Neural cell (in vitro differentiated cells): ENCODE measurements at regions not wholly inside any gene's neighbourhood (a gene's known extent, or its start where the extent isn't known, plus 50 kb on each side); places are given as distances from the start of the nearest gene placed in this dataset.

ENCODE experiments used
- H2AFZ ChIP-seq: fragments of 200-600, 300-800 bp; sonication (generic), shearing (Covaris generic); 2 replicates; pipeline ENCODE4 v1.6.0; 2014; ENCODE audit warnings: low read depth, mild to moderate bottlenecking, antibody characterized with exemption, low read length, moderate library complexity
- H3F3A ChIP-seq: fragments of 200-600 bp; shearing (Covaris generic); 2 replicates; pipeline ENCODE4 v1.6.1; 2016; ENCODE audit warnings: mild to moderate bottlenecking, moderate library complexity, mixed read lengths, antibody characterized with exemption, low read length; ENCODE audit not compliant: insufficient read depth, poor library complexity, severe bottlenecking
- H3K27ac ChIP-seq: fragments of 200-600, 300-800 bp; sonication (generic), shearing (Covaris generic); 2 replicates; pipeline ENCODE4 v1.5.1; 2014; ENCODE audit warnings: mild to moderate bottlenecking, low read length, moderate library complexity
- H3K27me3 ChIP-seq: fragments of 300-800, 200-600 bp; sonication (generic), shearing (Covaris generic); 2 replicates; pipeline ENCODE4 v1.6.0; 2014; ENCODE audit warnings: mild to moderate bottlenecking, low read depth, low read length, moderate library complexity; ENCODE audit not compliant: insufficient read depth
- H3K36me3 ChIP-seq: fragments of 300-800, 200-600 bp; sonication (generic), shearing (Covaris generic); 2 replicates; pipeline ENCODE4 v1.5.1; 2014; ENCODE audit warnings: mild to moderate bottlenecking, antibody characterized with exemption, low read length, moderate library complexity; ENCODE audit not compliant: insufficient read depth
- H3K4me2 ChIP-seq: fragments of 300-800, 200-600 bp; sonication (generic), shearing (Covaris generic); 2 replicates; pipeline ENCODE4 v1.6.0; 2014; ENCODE audit warnings: mild to moderate bottlenecking, low read length
- H3K4me3 ChIP-seq: fragments of 300-800, 200-600 bp; sonication (generic), shearing (Covaris generic); 2 replicates; pipeline ENCODE4 v1.5.1; 2014; ENCODE audit warnings: mild to moderate bottlenecking, low read length, moderate library complexity
- H3K79me2 ChIP-seq: fragments of 200-600 bp; shearing (Covaris generic); replicated peaks from 2 replicates; pipeline ENCODE4 v1.6.0; 2014; ENCODE audit warnings: mild to moderate bottlenecking, low read length, moderate library complexity; ENCODE audit not compliant: insufficient read depth
- H3K9ac ChIP-seq: fragments of 300-800, 200-600 bp; sonication (generic), shearing (Covaris generic); 2 replicates; pipeline ENCODE4 v1.6.1; 2016; ENCODE audit warnings: mild to moderate bottlenecking, low read length, mixed read lengths
- H3K9me2 ChIP-seq: fragments of 200-600 bp; shearing (Covaris generic); 2 replicates; pipeline ENCODE4 v1.6.1; 2016; ENCODE audit warnings: mild to moderate bottlenecking, low read length, mixed read lengths; ENCODE audit not compliant: insufficient read depth
- H3K9me3 ChIP-seq: fragments of 200-600, 300-800 bp; sonication (generic), shearing (Covaris generic); 2 replicates; pipeline ENCODE4 v1.6.1; 2016; ENCODE audit warnings: mild to moderate bottlenecking, mixed run types, low read length, moderate library complexity, mixed read lengths
- H4K20me1 ChIP-seq: fragments of 200-600 bp; shearing (Covaris generic); 2 replicates; pipeline ENCODE4 v1.6.1; 2016; ENCODE audit warnings: mild to moderate bottlenecking, mixed run types; ENCODE audit not compliant: insufficient read depth
- EP300 ChIP-seq: fragments of 450-650 bp; conservative IDR thresholded peaks from 2 replicates; pipeline ENCODE4 v1.6.1; 2014; ENCODE audit warnings: antibody characterized with exemption, mild to moderate bottlenecking, moderate library complexity; ENCODE audit not compliant: poor library complexity, severe bottlenecking
- EZH2 ChIP-seq: fragments of 200-600, 300-800 bp; shearing (Covaris generic), sonication (generic); IDR thresholded peaks from 2 replicates; pipeline ENCODE4 v1.6.1; 2014; ENCODE audit warnings: antibody characterized with exemption, low read length, borderline replicate concordance, mild to moderate bottlenecking; ENCODE audit not compliant: insufficient read depth, poor library complexity, severe bottlenecking
- MXI1 ChIP-seq: fragments of 450-650 bp; conservative IDR thresholded peaks from 2 replicates; pipeline ENCODE4 v1.6.1; 2014; ENCODE audit warnings: antibody characterized with exemption, mild to moderate bottlenecking; ENCODE audit not compliant: poor library complexity, severe bottlenecking
- POLR2AphosphoS5 ChIP-seq: IDR thresholded peaks from 2 replicates; pipeline ENCODE4 v1.6.1; 2012
- RAD21 ChIP-seq: fragments of 450-650 bp; conservative IDR thresholded peaks from 2 replicates; pipeline ENCODE4 v1.6.1; 2014; ENCODE audit warnings: antibody characterized with exemption, mild to moderate bottlenecking, moderate library complexity
- SMC3 ChIP-seq: fragments of 450-650 bp; conservative IDR thresholded peaks from 2 replicates; pipeline ENCODE4 v1.6.1; 2014; ENCODE audit warnings: antibody characterized with exemption, mild to moderate bottlenecking, moderate library complexity; ENCODE audit not compliant: poor library complexity
- TAF1 ChIP-seq: IDR thresholded peaks from 2 replicates; pipeline ENCODE4 v1.6.1; 2012; ENCODE audit warnings: low read depth
- TF ChIP-seq, protein P1 (sequence below): IDR thresholded peaks from 2 replicates; pipeline ENCODE4 v1.6.1; 2012; ENCODE audit warnings: borderline replicate concordance
- TF ChIP-seq, protein P2 (sequence below): fragments of 450-650 bp; IDR thresholded peaks from 2 replicates; pipeline ENCODE4 v1.5.1; 2014; ENCODE audit warnings: antibody characterized with exemption, mild to moderate bottlenecking, moderate library complexity; ENCODE audit not compliant: poor library complexity, severe bottlenecking

DNA sequence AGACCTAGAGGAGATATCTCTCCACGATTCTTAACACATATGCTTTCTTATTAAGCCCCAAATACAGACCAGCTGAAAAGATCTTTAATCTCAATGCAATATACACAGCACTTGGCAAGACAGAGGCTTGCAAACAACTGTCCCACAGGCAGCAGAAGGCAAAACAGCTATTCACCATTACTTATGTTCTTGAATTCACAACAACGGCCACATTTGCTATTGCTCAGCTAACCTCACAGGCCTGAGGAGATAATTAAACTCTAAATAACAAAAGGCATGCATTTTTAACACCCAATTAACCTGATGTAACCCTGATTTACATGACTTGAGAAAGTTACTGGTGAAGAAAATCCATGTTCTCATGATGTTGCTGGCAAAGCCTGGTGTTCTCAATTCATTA lies 216.4 kb downstream of the CRPPA start:
- H3K79me2 ChIP-seq = no peaks in the 10 kb centered on the region
- H3K27me3 ChIP-seq = no peaks in the 10 kb centered on the region
- no peaks in the 10 kb centered on the region for H3K36me3 ChIP-seq
- H3K4me2 ChIP-seq = no peak overlapping the region
- H4K20me1 ChIP-seq = no peaks in the 10 kb centered on the region
- H3K4me3 ChIP-seq = no peak overlapping the region
- no peak overlapping the region for H3K27ac ChIP-seq
- TF ChIP-seq, protein P1, sequence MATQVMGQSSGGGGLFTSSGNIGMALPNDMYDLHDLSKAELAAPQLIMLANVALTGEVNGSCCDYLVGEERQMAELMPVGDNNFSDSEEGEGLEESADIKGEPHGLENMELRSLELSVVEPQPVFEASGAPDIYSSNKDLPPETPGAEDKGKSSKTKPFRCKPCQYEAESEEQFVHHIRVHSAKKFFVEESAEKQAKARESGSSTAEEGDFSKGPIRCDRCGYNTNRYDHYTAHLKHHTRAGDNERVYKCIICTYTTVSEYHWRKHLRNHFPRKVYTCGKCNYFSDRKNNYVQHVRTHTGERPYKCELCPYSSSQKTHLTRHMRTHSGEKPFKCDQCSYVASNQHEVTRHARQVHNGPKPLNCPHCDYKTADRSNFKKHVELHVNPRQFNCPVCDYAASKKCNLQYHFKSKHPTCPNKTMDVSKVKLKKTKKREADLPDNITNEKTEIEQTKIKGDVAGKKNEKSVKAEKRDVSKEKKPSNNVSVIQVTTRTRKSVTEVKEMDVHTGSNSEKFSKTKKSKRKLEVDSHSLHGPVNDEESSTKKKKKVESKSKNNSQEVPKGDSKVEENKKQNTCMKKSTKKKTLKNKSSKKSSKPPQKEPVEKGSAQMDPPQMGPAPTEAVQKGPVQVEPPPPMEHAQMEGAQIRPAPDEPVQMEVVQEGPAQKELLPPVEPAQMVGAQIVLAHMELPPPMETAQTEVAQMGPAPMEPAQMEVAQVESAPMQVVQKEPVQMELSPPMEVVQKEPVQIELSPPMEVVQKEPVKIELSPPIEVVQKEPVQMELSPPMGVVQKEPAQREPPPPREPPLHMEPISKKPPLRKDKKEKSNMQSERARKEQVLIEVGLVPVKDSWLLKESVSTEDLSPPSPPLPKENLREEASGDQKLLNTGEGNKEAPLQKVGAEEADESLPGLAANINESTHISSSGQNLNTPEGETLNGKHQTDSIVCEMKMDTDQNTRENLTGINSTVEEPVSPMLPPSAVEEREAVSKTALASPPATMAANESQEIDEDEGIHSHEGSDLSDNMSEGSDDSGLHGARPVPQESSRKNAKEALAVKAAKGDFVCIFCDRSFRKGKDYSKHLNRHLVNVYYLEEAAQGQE = no peak
- TF ChIP-seq EP300 (no peak), TAF1 (no peak), SMC3 (no peak), MXI1 (no peak), EZH2 (no peak), POLR2AphosphoS5 (no peak), RAD21 (no peak)
- TF ChIP-seq, protein P2, sequence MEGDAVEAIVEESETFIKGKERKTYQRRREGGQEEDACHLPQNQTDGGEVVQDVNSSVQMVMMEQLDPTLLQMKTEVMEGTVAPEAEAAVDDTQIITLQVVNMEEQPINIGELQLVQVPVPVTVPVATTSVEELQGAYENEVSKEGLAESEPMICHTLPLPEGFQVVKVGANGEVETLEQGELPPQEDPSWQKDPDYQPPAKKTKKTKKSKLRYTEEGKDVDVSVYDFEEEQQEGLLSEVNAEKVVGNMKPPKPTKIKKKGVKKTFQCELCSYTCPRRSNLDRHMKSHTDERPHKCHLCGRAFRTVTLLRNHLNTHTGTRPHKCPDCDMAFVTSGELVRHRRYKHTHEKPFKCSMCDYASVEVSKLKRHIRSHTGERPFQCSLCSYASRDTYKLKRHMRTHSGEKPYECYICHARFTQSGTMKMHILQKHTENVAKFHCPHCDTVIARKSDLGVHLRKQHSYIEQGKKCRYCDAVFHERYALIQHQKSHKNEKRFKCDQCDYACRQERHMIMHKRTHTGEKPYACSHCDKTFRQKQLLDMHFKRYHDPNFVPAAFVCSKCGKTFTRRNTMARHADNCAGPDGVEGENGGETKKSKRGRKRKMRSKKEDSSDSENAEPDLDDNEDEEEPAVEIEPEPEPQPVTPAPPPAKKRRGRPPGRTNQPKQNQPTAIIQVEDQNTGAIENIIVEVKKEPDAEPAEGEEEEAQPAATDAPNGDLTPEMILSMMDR = no peak
- H3F3A ChIP-seq = no peaks in the 10 kb centered on the region
- no peaks in the 10 kb centered on the region for H3K9me3 ChIP-seq
- H2AFZ ChIP-seq = no peak overlapping the region
- no peak overlapping the region for H3K9ac ChIP-seq
- H3K9me2 ChIP-seq = no peaks in the 10 kb centered on the region

DNA sequence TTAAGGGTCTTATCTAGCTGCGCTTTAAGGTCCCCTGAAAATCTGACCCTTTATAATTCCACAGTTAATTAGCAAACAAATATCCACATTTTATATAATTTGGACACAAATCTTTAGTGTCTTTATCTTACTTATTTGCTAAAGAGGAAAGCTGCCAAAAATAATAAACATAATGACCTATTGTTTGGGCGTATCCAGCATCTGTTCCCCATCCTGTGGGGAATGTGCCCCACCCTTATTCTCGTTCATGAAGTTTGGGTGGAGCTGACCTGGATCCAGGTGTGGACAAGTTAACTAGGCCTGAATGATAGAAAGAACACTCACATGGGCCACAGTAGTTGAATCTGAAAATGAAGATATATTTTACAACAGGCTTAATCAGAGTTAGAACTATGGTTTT lies 218.3 kb downstream of the CRPPA start:
- Histone ChIP-seq H3F3A (no peaks in the 10 kb centered on the region), H3K4me2 (no peak overlapping the region), H3K79me2 (no peaks in the 10 kb centered on the region), H3K27ac (no peak overlapping the region), H4K20me1 (no peaks in the 10 kb centered on the region), H3K9me3 (no peaks in the 10 kb centered on the region), H3K9me2 (no peaks in the 10 kb centered on the region), H3K36me3 (no peaks in the 10 kb centered on the region), H3K27me3 (no peaks in the 10 kb centered on the region), H3K9ac (no peak overlapping the region), H2AFZ (no peak overlapping the region), H3K4me3 (no peak overlapping the region)
- TF ChIP-seq POLR2AphosphoS5 (no peak), EZH2 (no peak), MXI1 (no peak), SMC3 (no peak), RAD21 (no peak), TAF1 (no peak), EP300 (no peak)
- TF ChIP-seq, protein P1 = no peak
- TF ChIP-seq, protein P2 = no peak
